IPS DF 19.7 (cell line): ENCODE measurements at regions not wholly inside any gene's neighbourhood (a gene's known extent, or its start where the extent isn't known, plus 50 kb on each side); places are given as distances from the start of the nearest gene placed in this dataset.

Experiments
- DNase-seq: peaks from one replicate; pipeline ENCODE4 v3.0.0-alpha.2; 2013; ENCODE audit warnings: low read depth, low spot score

GRCh38 chr17:56737421-56738161 lies 96.1 kb downstream of the C17orf67 start:
- DNase-seq, result no peak

- DNase-seq, result no peak
Measured at GRCh38 chr17:56739376-56739775, 94.3 kb downstream of the C17orf67 start.

GRCh38 chr17:56739776-56740175 lies 93.9 kb downstream of the C17orf67 start:
- no peak for DNase-seq

- DNase-seq, result no peak
Measured at GRCh38 chr17:56740481-56740880, 93.2 kb downstream of the C17orf67 start.
